Astrocyte of the cerebellum (primary cell): ENCODE measurements at regions not wholly inside any gene's neighbourhood (a gene's known extent, or its start where the extent isn't known, plus 50 kb on each side); places are given as distances from the start of the nearest gene placed in this dataset.

Experiments
- DNase-seq: peaks from one replicate; pipeline ENCODE4 v3.0.0-alpha.2; 2011; ENCODE audit warnings: low read depth
- H3K4me3 ChIP-seq: 2 replicates; pipeline ENCODE4 v1.5.1; 2011; ENCODE audit warnings: mild to moderate bottlenecking, low read depth, low read length, moderate library complexity
- in situ Hi-C: cut with HindIII; loops from 2 replicates; pipeline ENCODE4 v1.10.0; 2017; ENCODE audit warnings: low sequenced_read_pairs
- TF ChIP-seq, protein P1 (sequence below): IDR thresholded peaks from 2 replicates; pipeline ENCODE4 v1.5.1; 2012; ENCODE audit warnings: low read length, low read depth, moderate library complexity, mild to moderate bottlenecking; ENCODE audit errors: missing control alignments

DNA sequence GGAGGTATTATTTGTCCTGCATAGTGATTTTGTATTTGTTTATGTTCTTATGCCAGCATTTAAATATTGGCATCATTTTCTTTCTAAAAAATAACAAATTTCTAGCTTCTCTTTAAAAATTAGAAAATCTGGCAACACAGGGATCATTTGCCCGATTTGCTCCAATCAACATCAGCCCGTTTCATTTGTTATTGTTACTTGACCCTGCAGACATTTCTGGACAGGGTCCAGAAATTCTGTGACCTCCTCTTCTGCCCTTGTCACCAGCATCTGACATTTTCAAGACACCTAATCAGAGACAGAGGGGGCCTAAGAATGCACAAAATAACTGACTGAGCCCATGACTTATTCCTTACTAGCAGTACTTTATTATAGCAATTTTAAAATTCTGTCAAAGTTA lies 253.3 kb downstream of the MREG start:
- H3K4me3 ChIP-seq: no peak overlapping the region
- no peak for DNase-seq
- in situ Hi-C loops: no loop called here
- TF ChIP-seq, protein P1, sequence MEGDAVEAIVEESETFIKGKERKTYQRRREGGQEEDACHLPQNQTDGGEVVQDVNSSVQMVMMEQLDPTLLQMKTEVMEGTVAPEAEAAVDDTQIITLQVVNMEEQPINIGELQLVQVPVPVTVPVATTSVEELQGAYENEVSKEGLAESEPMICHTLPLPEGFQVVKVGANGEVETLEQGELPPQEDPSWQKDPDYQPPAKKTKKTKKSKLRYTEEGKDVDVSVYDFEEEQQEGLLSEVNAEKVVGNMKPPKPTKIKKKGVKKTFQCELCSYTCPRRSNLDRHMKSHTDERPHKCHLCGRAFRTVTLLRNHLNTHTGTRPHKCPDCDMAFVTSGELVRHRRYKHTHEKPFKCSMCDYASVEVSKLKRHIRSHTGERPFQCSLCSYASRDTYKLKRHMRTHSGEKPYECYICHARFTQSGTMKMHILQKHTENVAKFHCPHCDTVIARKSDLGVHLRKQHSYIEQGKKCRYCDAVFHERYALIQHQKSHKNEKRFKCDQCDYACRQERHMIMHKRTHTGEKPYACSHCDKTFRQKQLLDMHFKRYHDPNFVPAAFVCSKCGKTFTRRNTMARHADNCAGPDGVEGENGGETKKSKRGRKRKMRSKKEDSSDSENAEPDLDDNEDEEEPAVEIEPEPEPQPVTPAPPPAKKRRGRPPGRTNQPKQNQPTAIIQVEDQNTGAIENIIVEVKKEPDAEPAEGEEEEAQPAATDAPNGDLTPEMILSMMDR: no peak

- no peak overlapping the region for H3K4me3 ChIP-seq
- in situ Hi-C loops: no loop called here
- TF ChIP-seq, protein P1: no peak
- DNase-seq: no peak
Observed at GRCh38 chr2:215758691-215759090, 254.7 kb downstream of the MREG start.

DNA sequence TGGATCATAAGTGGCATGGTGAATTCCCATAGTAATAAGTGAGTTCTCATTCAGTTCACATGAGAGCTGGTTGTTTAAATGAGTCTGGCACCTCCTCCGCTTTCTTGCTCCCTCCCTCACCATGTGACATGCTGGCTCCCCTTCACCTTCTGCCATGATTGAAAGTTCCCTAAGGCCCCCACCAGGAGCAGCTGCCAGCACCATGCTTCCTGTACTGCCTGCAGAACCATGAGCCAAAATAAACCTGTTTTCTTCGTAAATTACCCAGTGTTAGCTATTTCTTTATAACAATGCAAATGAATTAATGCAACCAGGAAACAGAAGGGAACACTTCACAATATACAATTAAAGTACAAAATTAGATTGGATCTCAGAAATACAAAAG lies 257.0 kb downstream of the MREG start:
- H3K4me3 ChIP-seq: no peak overlapping the region
- TF ChIP-seq, protein P1: no peak
- no peak for DNase-seq
- in situ Hi-C loops: no loop called here

GRCh38 chr2:215755641-215756345 lies 257.6 kb downstream of the MREG start:
- DNase-seq: no peak
- H3K4me3 ChIP-seq: no peak overlapping the region
- in situ Hi-C loops: no loop called here
- TF ChIP-seq, protein P1: no peak

GRCh38 chr2:215754546-215754945 lies 258.8 kb downstream of the MREG start:
- TF ChIP-seq, protein P1: no peak
- in situ Hi-C loops: no loop called here
- DNase-seq: no peak
- no peak overlapping the region for H3K4me3 ChIP-seq

DNA sequence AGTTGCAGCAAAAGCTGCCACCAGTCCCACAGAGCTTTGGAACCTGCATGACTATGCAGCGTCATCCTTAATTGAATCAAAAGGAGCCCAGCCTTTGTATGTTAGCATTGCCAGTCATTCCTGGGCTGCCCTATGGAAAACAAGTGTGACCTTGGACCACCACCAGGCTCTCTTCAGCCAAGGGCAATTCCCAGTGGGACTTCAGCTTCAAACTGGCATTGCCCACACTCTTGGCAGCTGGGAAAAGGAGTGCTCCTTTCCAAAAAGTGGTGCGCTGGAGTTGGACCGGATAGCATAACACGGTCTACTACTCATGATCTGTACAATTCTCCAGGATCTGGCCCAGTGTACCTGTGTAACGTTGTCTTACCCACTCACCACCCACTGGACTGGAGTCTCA lies 259.5 kb downstream of the MREG start:
- in situ Hi-C loops: no loop called here
- DNase-seq: no peak
- TF ChIP-seq, protein P1: no peak
- H3K4me3 ChIP-seq: no peak overlapping the region
